ENCODE measurements at regions not wholly inside any gene's neighbourhood (a gene's known extent, or its start where the extent isn't known, plus 50 kb on each side); places are given as distances from the start of the nearest gene placed in this dataset.

DNA sequence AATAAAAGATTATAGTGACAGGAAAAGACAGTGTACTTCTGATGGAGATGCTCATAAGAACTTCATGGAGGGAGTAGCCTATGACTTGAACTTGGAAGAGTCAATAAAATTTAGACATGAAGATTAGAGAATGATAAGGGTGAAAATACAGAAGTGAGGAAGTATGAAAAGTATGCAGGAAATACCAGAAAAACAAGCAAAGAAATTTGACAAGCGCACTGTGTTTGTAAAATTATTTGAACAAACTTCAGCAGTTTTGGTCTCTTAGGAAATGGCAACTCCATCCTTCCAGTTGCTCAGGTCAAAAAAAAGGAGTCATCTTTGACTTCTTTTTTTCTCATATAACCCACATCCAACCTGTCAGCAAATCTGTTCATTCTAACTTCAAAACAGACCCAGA lies 864.0 kb upstream of the ZEB2 start:
- Histone ChIP-seq H3K27me3 (ENCODE audit: control insufficient read depth, insufficient read depth, low read length) (no peaks in the 10 kb centered on the region), H4K20me1 (ENCODE audit: control insufficient read depth, extremely low read depth, insufficient read depth, low read length) (no peaks in the 10 kb centered on the region), H3K9ac (ENCODE audit: insufficient read depth, low read length) (no peak overlapping the region), H3K4me2 (ENCODE audit: extremely low read depth, insufficient read depth, low read length) (no peak overlapping the region), H3K9me3 (ENCODE audit: control insufficient read depth, insufficient read depth, low read depth, low read length) (no peaks in the 10 kb centered on the region), H3K79me2 (ENCODE audit: control insufficient read depth, insufficient read depth, low read length) (no peaks in the 10 kb centered on the region), H3K4me1 (ENCODE audit: control insufficient read depth, extremely low read depth, insufficient read depth, low read length) (peaks cover 3% of the 10 kb centered on the region), H3K4me3 (replicated peaks in 1 of 4; ENCODE audit: control extremely low read depth in 1 of 4, insufficient read depth in 1 of 4, low read depth in 3 of 4, low read length in 4 of 4) (no peak overlapping the region), H2AFZ (ENCODE audit: low read length) (no peak overlapping the region), H3K36me3 (ENCODE audit: control insufficient read depth, insufficient read depth, low read length) (no peaks in the 10 kb centered on the region), H3K27ac (ENCODE audit: insufficient read depth, low read length) (no peak overlapping the region)
- peak in 1 of 2 donors; percentile 3 for DNase-seq (ENCODE audit: low read depth in 2 of 2)
- TF ChIP-seq EZH2 (IDR thresholded peaks at IDR 0.05; ENCODE audit: low read length, missing control alignments) (no peak), CTCF (conservative IDR thresholded peaks at IDR 0.05 in 1 of 2, IDR thresholded peaks at IDR 0.05 in 1 of 2; ENCODE audit: low read depth in 1 of 2, low read length in 2 of 2) (no peak)

DNA sequence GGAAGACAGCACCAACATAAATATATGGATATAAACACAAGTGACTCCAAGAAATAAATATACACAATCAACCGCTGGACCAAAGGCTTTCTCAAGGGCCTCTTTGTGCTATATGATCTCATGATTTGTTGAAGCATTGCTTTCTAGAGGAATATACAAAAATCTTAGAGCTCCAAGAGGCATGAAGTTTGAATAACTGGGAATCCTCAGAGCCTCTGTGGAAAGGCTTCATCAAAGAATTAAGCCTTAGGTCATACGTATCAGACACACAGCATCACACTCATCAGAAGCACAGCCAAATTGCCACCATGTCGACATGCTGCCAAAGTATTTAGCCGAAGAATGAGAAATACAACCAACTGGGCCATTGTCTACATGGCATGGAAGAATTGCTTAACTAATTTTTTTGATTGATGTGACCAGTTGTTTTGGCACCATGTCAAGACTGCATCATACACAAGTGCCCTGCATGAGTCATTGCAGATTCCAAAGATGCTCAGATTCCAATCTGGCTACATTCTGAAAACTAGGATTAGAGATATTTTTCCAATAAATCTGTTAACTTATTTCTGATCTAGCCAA lies 860.6 kb upstream of the ZEB2 start:
- Histone ChIP-seq H3K4me3 (replicated peaks in 1 of 4; ENCODE audit: control extremely low read depth in 1 of 4, insufficient read depth in 1 of 4, low read depth in 3 of 4, low read length in 4 of 4) (no peak overlapping the region), H3K9ac (ENCODE audit: insufficient read depth, low read length) (no peak overlapping the region), H4K20me1 (ENCODE audit: control insufficient read depth, extremely low read depth, insufficient read depth, low read length) (no peaks in the 10 kb centered on the region), H3K9me3 (ENCODE audit: control insufficient read depth, insufficient read depth, low read depth, low read length) (no peaks in the 10 kb centered on the region), H3K79me2 (ENCODE audit: control insufficient read depth, insufficient read depth, low read length) (no peaks in the 10 kb centered on the region), H3K27me3 (ENCODE audit: control insufficient read depth, insufficient read depth, low read length) (no peaks in the 10 kb centered on the region), H3K4me1 (ENCODE audit: control insufficient read depth, extremely low read depth, insufficient read depth, low read length) (peaks cover 3% of the 10 kb centered on the region), H3K36me3 (ENCODE audit: control insufficient read depth, insufficient read depth, low read length) (no peaks in the 10 kb centered on the region), H2AFZ (ENCODE audit: low read length) (no peak overlapping the region), H3K27ac (ENCODE audit: insufficient read depth, low read length) (no peak overlapping the region), H3K4me2 (ENCODE audit: extremely low read depth, insufficient read depth, low read length) (no peak overlapping the region)
- peak; percentile 75 to 82 for DNase-seq (ENCODE audit: low read depth in 2 of 2)
- TF ChIP-seq CTCF (conservative IDR thresholded peaks at IDR 0.05 in 1 of 2, IDR thresholded peaks at IDR 0.05 in 1 of 2; ENCODE audit: low read depth in 1 of 2, low read length in 2 of 2): no peak

- Histone ChIP-seq H3K4me3 (replicated peaks in 1 of 4; ENCODE audit: control extremely low read depth in 1 of 4, insufficient read depth in 1 of 4, low read depth in 3 of 4, low read length in 4 of 4) (no peak overlapping the region), H3K79me2 (ENCODE audit: control insufficient read depth, insufficient read depth, low read length) (no peaks in the 10 kb centered on the region), H3K4me1 (ENCODE audit: control insufficient read depth, extremely low read depth, insufficient read depth, low read length) (peaks cover 3% of the 10 kb centered on the region), H3K4me2 (ENCODE audit: extremely low read depth, insufficient read depth, low read length) (no peak overlapping the region), H3K27me3 (ENCODE audit: control insufficient read depth, insufficient read depth, low read length) (no peaks in the 10 kb centered on the region), H3K27ac (ENCODE audit: insufficient read depth, low read length) (no peak overlapping the region), H3K9me3 (ENCODE audit: control insufficient read depth, insufficient read depth, low read depth, low read length) (no peaks in the 10 kb centered on the region), H2AFZ (ENCODE audit: low read length) (no peak overlapping the region), H3K9ac (ENCODE audit: insufficient read depth, low read length) (no peak overlapping the region), H4K20me1 (ENCODE audit: control insufficient read depth, extremely low read depth, insufficient read depth, low read length) (no peaks in the 10 kb centered on the region), H3K36me3 (ENCODE audit: control insufficient read depth, insufficient read depth, low read length) (no peaks in the 10 kb centered on the region)
- no peak for TF ChIP-seq EZH2 (IDR thresholded peaks at IDR 0.05; ENCODE audit: low read length, missing control alignments)
- TF ChIP-seq CTCF (conservative IDR thresholded peaks at IDR 0.05 in 1 of 2, IDR thresholded peaks at IDR 0.05 in 1 of 2; ENCODE audit: low read depth in 1 of 2, low read length in 2 of 2): no peak
- DNase-seq (ENCODE audit: low read depth in 2 of 2): peak in 1 of 2 donors; percentile 4
Measured at GRCh38 chr2:145379934-145380333, 860.0 kb upstream of the ZEB2 start.

Measured in fibroblast of lung (primary cell).